ENCODE measurements at regions not wholly inside any gene's neighbourhood (a gene's known extent, or its start where the extent isn't known, plus 50 kb on each side); places are given as distances from the start of the nearest gene placed in this dataset.

- DNase-seq, result no peak
- H3K9me3 ChIP-seq, result no peaks in the 10 kb centered on the region
- H3K27ac ChIP-seq, result peak overlapping the region in 3 of 4 donors; percentile 38 to 62 (median 39)
- peaks cover 0 to 4% (median 0%) of the 10 kb centered on the region in 3 donors for H3K4me1 ChIP-seq
- intact Hi-C loops (cut with DNase I), result no loop called here
- 47 to 79% methylated on average over 1 of the region's 1 CpG for WGBS, 2 donors
- no peaks in the 10 kb centered on the region for H3K36me3 ChIP-seq
- H3K4me3 ChIP-seq, result no peak overlapping the region
- TF ChIP-seq CTCF (IDR thresholded peaks at IDR 0.05) (no peak), POLR2A (IDR thresholded peaks at IDR 0.05) (no peak)
- H3K27me3 ChIP-seq, result no peaks in the 10 kb centered on the region
These were observed 204.8 kb upstream of the ADAMTS5 start for GRCh38 chr21:27171707-27172106.

DNA sequence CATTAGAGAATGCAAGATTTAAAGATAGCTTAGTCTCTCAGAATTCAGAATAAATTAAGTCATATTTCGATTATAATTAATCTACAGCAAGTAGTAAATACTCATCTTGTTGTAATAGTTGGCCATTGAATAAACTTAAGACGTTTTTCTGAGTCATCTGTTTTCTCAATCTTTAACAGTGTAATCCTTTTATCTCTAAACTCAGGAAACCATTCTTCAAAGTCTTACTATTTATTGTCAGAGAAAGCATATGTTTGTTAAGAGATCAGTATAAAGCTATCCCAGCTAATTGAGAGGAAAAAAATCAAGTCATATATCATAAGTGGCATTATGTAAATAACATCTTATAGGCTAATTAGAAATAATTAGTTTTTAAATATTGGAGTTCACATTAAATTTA lies 201.2 kb upstream of the ADAMTS5 start:
- peaks cover 0 to 4% (median 0%) of the 10 kb centered on the region in 3 donors for H3K4me1 ChIP-seq
- H3K27ac ChIP-seq, result no peak overlapping the region
- 13 to 16% methylated on average over 2 of the region's 2 CpGs for WGBS, 2 donors
- H3K4me3 ChIP-seq, result no peak overlapping the region
- H3K9me3 ChIP-seq, result no peaks in the 10 kb centered on the region
- DNase-seq, result no peak
- H3K27me3 ChIP-seq, result no peaks in the 10 kb centered on the region
- TF ChIP-seq POLR2A (IDR thresholded peaks at IDR 0.05), result no peak
- TF ChIP-seq CTCF (IDR thresholded peaks at IDR 0.05), result no peak
- intact Hi-C loops (cut with DNase I), result no loop called here
- no peaks in the 10 kb centered on the region for H3K36me3 ChIP-seq

- 57 to 58% methylated on average over 7 of the region's 7 CpGs for WGBS, 2 donors
- DNase-seq, result no peak
These were observed 197.6 kb upstream of the ADAMTS5 start for GRCh38 chr21:27164208-27165177.

DNA sequence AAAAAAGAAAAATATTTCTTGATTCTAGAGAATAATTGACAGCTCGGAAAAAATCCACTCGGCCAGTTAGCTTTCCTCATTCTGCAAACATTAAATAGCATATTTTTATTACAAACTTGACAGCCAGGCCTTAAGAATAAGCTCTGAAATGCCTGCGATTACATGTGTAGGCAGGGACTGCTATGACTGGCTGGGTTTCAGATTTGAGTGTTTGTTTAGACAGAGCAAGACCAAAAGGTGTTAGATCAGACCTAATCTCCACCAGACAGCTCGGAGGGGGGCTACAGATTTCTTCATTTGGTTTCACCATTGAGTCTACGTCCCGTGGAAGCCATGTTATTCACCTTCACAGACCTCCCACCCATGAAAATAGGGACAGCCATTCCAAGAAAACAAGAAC lies 192.1 kb upstream of the ADAMTS5 start:
- no peaks in the 10 kb centered on the region for H3K27me3 ChIP-seq
- H3K4me3 ChIP-seq, result no peak overlapping the region
- H3K27ac ChIP-seq, result no peak overlapping the region
- no peak for DNase-seq
- intact Hi-C loops (cut with DNase I), result no loop called here
- TF ChIP-seq POLR2A (IDR thresholded peaks at IDR 0.05), result no peak
- TF ChIP-seq CTCF (IDR thresholded peaks at IDR 0.05), result no peak
- 22 to 24% methylated on average over 6 of the region's 6 CpGs for WGBS, 2 donors
- no peaks in the 10 kb centered on the region for H3K36me3 ChIP-seq
- H3K4me1 ChIP-seq, result no peaks in the 10 kb centered on the region
- H3K9me3 ChIP-seq, result no peaks in the 10 kb centered on the region

More at GRCh38 chr21:27164208-27165177, 197.6 kb upstream of the ADAMTS5 start:
- no peak for TF ChIP-seq CTCF (IDR thresholded peaks at IDR 0.05)
- no peak for TF ChIP-seq POLR2A (IDR thresholded peaks at IDR 0.05)
- no peaks in the 10 kb centered on the region for H3K36me3 ChIP-seq
- H3K9me3 ChIP-seq, result no peaks in the 10 kb centered on the region
- H3K27ac ChIP-seq, result no peak overlapping the region
- intact Hi-C loops (cut with DNase I), result no loop called here
- H3K4me3 ChIP-seq, result no peak overlapping the region
- H3K4me1 ChIP-seq, result no peaks in the 10 kb centered on the region
- H3K27me3 ChIP-seq, result no peaks in the 10 kb centered on the region

- TF ChIP-seq CTCF (IDR thresholded peaks at IDR 0.05) (no peak), POLR2A (IDR thresholded peaks at IDR 0.05) (no peak)
- H3K36me3 ChIP-seq, result no peaks in the 10 kb centered on the region
- no peak overlapping the region for H3K4me3 ChIP-seq
- WGBS, 2 donors, result 72 to 78% methylated on average over 3 to 6 of the region's 7 CpGs
- DNase-seq, result no peak
- H3K9me3 ChIP-seq, result no peaks in the 10 kb centered on the region
- no peaks in the 10 kb centered on the region for H3K27me3 ChIP-seq
- no peak overlapping the region for H3K27ac ChIP-seq
- intact Hi-C loops (cut with DNase I), result no loop called here
- no peaks in the 10 kb centered on the region for H3K4me1 ChIP-seq
These were observed 190.2 kb upstream of the ADAMTS5 start for GRCh38 chr21:27157097-27157496.
